IMR-90 (cell line): ENCODE measurements at regions not wholly inside any gene's neighbourhood (a gene's known extent, or its start where the extent isn't known, plus 50 kb on each side); places are given as distances from the start of the nearest gene placed in this dataset.

Experiments
- CHD1 ChIP-seq: IDR thresholded peaks from 2 replicates; pipeline ENCODE4 v1.6.1; 2012; ENCODE audit warnings: low read depth, low read length, improper control_type of control experiment
- MXI1 ChIP-seq: IDR thresholded peaks from 2 replicates; pipeline ENCODE4 v1.6.1; 2012; ENCODE audit warnings: low read depth, mild to moderate bottlenecking, low read length, moderate library complexity, borderline replicate concordance
- POLR2A ChIP-seq: IDR thresholded peaks from 2 replicates; pipeline ENCODE4 v1.6.1; 2012; ENCODE audit warnings: mild to moderate bottlenecking, low read depth, low read length
- RCOR1 ChIP-seq: IDR thresholded peaks from 2 replicates; pipeline ENCODE4 v1.6.1; 2012; ENCODE audit warnings: mild to moderate bottlenecking, low read length, improper control_type of control experiment; ENCODE audit not compliant: insufficient replicate concordance
- RFX5 ChIP-seq: IDR thresholded peaks from 2 replicates; pipeline ENCODE4 v1.8.0; 2012; ENCODE audit warnings: low read depth, mild to moderate bottlenecking, low read length, moderate library complexity
- TF ChIP-seq, protein P1 (sequence below): conservative IDR thresholded peaks from 2 replicates; pipeline ENCODE4 v1.5.1; 2012; ENCODE audit warnings: mild to moderate bottlenecking, low read depth, low read length, improper control_type of control experiment
- TF ChIP-seq, protein P2 (sequence below): fragments of 150-350 bp; IDR thresholded peaks from 2 replicates; pipeline ENCODE4 v1.6.1; 2016; ENCODE audit warnings: low read depth, mild to moderate bottlenecking, low read length, moderate library complexity, borderline replicate concordance
- TF ChIP-seq, protein P3 (sequence below): fragments of 150-350 bp; IDR thresholded peaks from 2 replicates; pipeline ENCODE4 v1.6.1; 2017; ENCODE audit warnings: mild to moderate bottlenecking, antibody characterized with exemption, low read length, low read depth

DNA sequence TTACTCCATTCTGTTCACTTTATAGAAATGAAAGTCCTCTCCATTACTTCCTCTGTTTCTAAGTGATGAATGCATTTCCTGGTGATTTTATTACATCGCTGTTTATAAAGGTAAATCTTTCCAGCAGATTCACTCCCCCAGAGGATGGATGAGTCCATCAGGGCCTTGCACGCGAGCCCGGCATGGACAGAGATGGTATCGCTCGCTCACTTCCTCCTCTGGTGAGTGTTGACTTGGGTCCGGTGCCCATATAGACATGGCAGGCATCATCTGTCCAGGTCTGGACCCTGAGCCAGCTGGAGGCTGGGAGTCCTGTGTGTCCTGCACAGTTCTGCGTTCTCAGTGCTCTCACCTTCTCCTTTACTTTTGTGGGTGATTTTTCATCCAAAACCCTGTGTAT is 733.6 kb upstream of the SALL3 start:
- TF ChIP-seq POLR2A, result no peak
- TF ChIP-seq, protein P1, sequence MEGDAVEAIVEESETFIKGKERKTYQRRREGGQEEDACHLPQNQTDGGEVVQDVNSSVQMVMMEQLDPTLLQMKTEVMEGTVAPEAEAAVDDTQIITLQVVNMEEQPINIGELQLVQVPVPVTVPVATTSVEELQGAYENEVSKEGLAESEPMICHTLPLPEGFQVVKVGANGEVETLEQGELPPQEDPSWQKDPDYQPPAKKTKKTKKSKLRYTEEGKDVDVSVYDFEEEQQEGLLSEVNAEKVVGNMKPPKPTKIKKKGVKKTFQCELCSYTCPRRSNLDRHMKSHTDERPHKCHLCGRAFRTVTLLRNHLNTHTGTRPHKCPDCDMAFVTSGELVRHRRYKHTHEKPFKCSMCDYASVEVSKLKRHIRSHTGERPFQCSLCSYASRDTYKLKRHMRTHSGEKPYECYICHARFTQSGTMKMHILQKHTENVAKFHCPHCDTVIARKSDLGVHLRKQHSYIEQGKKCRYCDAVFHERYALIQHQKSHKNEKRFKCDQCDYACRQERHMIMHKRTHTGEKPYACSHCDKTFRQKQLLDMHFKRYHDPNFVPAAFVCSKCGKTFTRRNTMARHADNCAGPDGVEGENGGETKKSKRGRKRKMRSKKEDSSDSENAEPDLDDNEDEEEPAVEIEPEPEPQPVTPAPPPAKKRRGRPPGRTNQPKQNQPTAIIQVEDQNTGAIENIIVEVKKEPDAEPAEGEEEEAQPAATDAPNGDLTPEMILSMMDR, result no peak
- TF ChIP-seq, protein P2, sequence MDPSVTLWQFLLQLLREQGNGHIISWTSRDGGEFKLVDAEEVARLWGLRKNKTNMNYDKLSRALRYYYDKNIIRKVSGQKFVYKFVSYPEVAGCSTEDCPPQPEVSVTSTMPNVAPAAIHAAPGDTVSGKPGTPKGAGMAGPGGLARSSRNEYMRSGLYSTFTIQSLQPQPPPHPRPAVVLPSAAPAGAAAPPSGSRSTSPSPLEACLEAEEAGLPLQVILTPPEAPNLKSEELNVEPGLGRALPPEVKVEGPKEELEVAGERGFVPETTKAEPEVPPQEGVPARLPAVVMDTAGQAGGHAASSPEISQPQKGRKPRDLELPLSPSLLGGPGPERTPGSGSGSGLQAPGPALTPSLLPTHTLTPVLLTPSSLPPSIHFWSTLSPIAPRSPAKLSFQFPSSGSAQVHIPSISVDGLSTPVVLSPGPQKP, result no peak
- no peak for TF ChIP-seq RFX5
- no peak for TF ChIP-seq CHD1
- TF ChIP-seq, protein P3, sequence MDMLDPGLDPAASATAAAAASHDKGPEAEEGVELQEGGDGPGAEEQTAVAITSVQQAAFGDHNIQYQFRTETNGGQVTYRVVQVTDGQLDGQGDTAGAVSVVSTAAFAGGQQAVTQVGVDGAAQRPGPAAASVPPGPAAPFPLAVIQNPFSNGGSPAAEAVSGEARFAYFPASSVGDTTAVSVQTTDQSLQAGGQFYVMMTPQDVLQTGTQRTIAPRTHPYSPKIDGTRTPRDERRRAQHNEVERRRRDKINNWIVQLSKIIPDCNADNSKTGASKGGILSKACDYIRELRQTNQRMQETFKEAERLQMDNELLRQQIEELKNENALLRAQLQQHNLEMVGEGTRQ, result no peak
- TF ChIP-seq MXI1, result no peak
- TF ChIP-seq RCOR1, result no peak
